AG04449 (cell line): ENCODE measurements at regions not wholly inside any gene's neighbourhood (a gene's known extent, or its start where the extent isn't known, plus 50 kb on each side); places are given as distances from the start of the nearest gene placed in this dataset.

Source experiments
- CTCF ChIA-PET: fragments of 350-600 bp; formaldehyde crosslinking; extraction: SDS; loops from one replicate; lab custom pipeline; 2021; ENCODE audit warnings: antibody characterized with exemption; lab: Yijun Ruan, JAX
- POLR2A ChIA-PET: fragments of 400-600, 350-600 bp; formaldehyde crosslinking; extraction: SDS; loops from one replicate; lab custom pipeline; 2020; ENCODE audit warnings: antibody characterized with exemption, inconsistent platforms; lab: Yijun Ruan, JAX
- DNase-seq: peaks from one replicate; pipeline ENCODE4 v3.0.0-alpha.2; 2010; ENCODE audit warnings: low read depth, low spot score
- H3K4me3 ChIP-seq: 2 replicates; pipeline ENCODE4 v1.5.1; 2011; ENCODE audit warnings: low read depth, mild to moderate bottlenecking, control low read depth, low read length
- TF ChIP-seq, protein P1 (sequence below): IDR thresholded peaks from one replicate; pipeline ENCODE4 v1.5.1; 2011; ENCODE audit warnings: mild to moderate bottlenecking, moderate library complexity, low read length, control low read depth, inconsistent platforms; ENCODE audit not compliant: insufficient read depth; ENCODE audit errors: missing control alignments

DNA sequence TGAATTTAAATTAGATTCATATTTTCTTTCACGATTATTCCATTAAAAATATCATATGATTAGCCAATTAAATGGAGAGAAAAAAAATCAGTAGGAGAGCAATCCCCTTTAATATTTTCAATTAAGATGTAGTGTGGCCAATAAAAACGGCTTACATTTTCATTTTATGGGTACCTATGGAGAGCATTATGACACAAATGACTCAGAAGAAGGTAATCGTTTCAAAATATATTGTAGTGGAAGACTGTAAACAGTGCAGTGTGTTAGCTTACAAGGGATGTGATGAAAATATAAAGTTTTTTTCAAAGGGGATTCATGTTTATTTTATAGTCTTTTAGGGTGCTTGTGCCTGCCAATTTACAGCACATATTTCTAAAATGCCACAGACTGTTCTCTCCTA is 1507.4 kb upstream of the CELF4 start:
- POLR2A ChIA-PET: no interaction called here

DNA sequence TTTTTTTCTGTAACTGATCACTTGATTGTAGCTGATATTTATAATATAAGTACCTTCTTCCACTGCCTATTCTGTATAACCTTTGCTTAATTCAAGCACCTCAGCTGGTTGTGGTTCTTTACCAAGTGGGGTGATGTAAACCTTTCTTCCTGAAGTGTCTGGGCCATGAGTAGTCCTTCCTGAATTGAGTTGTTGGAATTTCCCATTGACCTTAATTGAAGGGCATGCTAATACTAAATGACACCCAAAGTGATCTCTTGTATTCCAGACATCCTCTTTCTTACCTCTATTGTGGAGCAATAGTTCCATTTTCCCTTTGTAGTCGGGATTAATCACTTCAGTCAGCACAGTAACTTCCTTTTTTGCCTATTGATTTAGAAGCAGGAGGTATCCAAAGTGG is 1496.8 kb upstream of the CELF4 start:
- no peak for DNase-seq
- TF ChIP-seq, protein P1, sequence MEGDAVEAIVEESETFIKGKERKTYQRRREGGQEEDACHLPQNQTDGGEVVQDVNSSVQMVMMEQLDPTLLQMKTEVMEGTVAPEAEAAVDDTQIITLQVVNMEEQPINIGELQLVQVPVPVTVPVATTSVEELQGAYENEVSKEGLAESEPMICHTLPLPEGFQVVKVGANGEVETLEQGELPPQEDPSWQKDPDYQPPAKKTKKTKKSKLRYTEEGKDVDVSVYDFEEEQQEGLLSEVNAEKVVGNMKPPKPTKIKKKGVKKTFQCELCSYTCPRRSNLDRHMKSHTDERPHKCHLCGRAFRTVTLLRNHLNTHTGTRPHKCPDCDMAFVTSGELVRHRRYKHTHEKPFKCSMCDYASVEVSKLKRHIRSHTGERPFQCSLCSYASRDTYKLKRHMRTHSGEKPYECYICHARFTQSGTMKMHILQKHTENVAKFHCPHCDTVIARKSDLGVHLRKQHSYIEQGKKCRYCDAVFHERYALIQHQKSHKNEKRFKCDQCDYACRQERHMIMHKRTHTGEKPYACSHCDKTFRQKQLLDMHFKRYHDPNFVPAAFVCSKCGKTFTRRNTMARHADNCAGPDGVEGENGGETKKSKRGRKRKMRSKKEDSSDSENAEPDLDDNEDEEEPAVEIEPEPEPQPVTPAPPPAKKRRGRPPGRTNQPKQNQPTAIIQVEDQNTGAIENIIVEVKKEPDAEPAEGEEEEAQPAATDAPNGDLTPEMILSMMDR: no peak
- POLR2A ChIA-PET: no interaction called here
- H3K4me3 ChIP-seq: no peak overlapping the region
- CTCF ChIA-PET: no interaction called here

More for the DNA sequence above, 1507.4 kb upstream of the CELF4 start:
- no peak overlapping the region for H3K4me3 ChIP-seq
- CTCF ChIA-PET: no interaction called here
- no peak for DNase-seq
- TF ChIP-seq, protein P1: no peak

DNA sequence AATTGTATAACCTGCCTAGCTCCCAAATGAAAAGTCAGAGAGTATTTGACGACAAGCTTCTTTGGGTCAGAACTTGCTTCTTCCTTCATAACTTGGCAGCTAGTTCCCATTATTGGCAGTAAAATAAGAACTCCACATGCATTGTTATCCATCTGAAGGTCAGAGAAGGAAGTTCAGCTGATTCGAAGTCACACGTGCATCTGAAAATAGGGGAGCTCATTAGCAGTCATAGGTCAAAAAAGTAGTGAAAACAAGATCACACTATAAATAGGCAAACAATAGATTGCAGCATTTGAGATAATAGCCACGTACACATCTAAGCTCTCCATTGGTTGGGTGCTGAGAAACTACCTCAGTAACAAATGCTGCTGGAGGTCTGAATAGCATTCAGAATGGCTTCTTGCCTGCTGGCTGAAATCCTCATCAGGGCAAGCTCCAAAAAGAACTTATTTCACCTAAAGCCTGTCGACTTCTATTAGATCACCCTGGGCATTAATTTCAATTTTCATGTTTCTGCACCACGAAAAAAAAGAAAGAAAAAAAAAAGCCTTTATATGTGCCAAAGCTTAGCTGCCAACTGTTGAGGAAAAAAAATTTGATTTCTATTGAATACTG is 1492.9 kb upstream of the CELF4 start:
- H3K4me3 ChIP-seq: no peak overlapping the region
- no peak for DNase-seq
- ChIA-PET CTCF (no interaction called here), POLR2A (no interaction called here)
- TF ChIP-seq, protein P1: no peak

DNA sequence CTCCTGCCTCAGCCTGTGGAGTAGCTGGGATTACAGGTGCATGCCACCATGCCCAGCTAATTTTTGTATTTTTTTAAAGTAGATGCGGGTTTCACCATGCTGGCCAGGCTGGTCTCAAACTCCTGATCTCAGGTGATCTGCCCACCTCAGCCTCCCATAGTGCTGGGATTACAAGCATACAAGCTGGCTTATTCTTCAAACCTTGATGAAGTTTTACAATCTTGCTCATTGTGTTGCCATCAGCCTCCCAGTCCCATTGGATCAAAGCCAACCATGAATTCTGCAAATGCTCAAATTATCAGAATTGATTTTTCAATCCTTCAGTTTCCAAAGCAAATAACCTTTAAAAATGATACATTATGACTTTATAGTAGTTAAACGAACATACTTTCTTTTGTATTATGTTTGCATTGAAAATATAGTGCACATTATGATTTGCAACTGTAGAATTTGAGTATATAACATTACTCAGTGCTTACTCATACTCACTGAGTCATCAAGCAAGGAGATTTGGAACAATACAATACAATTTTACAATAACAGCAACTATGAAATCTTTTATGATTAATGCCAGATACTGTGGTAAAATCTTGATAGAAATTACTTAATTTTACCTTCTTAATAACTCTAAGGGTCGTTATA is 1491.9 kb upstream of the CELF4 start:
- TF ChIP-seq, protein P1: no peak
- no peak overlapping the region for H3K4me3 ChIP-seq
- no peak for DNase-seq
- ChIA-PET CTCF (no interaction called here), POLR2A (no interaction called here)

DNA sequence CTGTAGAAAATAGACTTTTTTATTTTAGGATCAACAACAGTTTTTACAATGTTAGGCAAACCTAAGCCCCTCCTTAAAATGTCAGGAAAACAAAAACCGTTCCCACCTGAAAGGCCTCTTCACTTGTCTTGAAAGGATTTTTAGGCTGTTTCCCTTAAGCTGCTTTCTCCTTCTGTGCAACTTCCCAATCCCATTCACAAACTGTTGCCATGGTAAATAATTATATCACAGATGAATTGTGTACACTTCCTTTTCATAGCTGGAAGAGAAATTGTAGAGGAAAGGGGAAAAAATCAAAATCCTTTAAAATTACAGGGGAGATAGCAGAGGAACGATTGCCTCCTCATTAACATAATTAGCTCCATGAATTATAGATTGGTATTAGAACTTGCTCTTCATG is 1488.0 kb upstream of the CELF4 start:
- DNase-seq: no peak
- POLR2A ChIA-PET: no interaction called here
- TF ChIP-seq, protein P1: no peak
- CTCF ChIA-PET: no interaction called here
- no peak overlapping the region for H3K4me3 ChIP-seq

DNA sequence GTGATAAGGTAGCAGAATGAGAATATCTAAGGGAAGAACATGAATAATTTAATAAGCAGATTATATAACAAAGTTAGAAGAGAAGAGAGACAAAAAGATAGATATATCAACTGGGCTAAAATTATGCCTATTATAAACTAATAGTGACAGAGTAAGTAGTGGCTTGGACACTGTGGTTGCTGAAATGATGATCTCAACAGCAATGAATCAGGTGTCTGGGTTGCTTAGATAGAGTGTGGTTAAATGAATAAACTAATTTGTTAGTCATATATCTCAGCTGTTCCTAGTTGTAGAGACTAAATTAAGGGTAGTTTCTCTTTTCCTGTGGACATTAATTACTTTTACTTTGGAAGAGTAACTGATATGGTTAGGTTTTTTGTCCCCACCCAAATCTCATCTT is 1485.4 kb upstream of the CELF4 start:
- ChIA-PET CTCF (no interaction called here), POLR2A (no interaction called here)
- no peak overlapping the region for H3K4me3 ChIP-seq
- TF ChIP-seq, protein P1: no peak
- no peak for DNase-seq
